Thymus (tissue), 11 donors: ENCODE measurements at regions not wholly inside any gene's neighbourhood (a gene's known extent, or its start where the extent isn't known, plus 50 kb on each side); places are given as distances from the start of the nearest gene placed in this dataset.

Experiments used
- DNase-seq, 9 donors: peaks; one replicate each; pipeline ENCODE4 v3.0.0-alpha.2; 2013; ENCODE audit warnings: low spot score in 9 of 9, low read depth in 6 of 9, missing footprints in 1 of 9
- H3K27ac ChIP-seq, 2 donors: one replicate each; pipeline ENCODE4 v1.5.1; 2013; ENCODE audit warnings: control low read depth in 1 of 2, low read depth in 1 of 2, low read length in 1 of 2, mild to moderate bottlenecking in 1 of 2, moderate library complexity in 1 of 2
- H3K27me3 ChIP-seq, 2 donors: one replicate each; pipeline ENCODE4 v1.5.1; 2013; ENCODE audit warnings: low read length in 1 of 2; ENCODE audit not compliant: control insufficient read depth in 2 of 2, insufficient read depth in 1 of 2
- H3K36me3 ChIP-seq, 2 donors: one replicate each; pipeline ENCODE4 v1.5.1; 2013; ENCODE audit warnings: low read length in 1 of 2, mild to moderate bottlenecking in 1 of 2, moderate library complexity in 1 of 2; ENCODE audit not compliant: control insufficient read depth in 2 of 2, insufficient read depth in 2 of 2
- H3K4me1 ChIP-seq, 2 donors: one replicate each; pipeline ENCODE4 v1.5.1; 2013; ENCODE audit warnings: low read length in 2 of 2; ENCODE audit not compliant: control insufficient read depth in 2 of 2, insufficient read depth in 2 of 2
- H3K4me3 ChIP-seq, 2 donors: one replicate each; pipeline ENCODE4 v1.5.1; 2013; ENCODE audit warnings: low read length in 2 of 2, control low read depth in 1 of 2, mild to moderate bottlenecking in 1 of 2
- H3K9me3 ChIP-seq, 2 donors: one replicate each; pipeline ENCODE4 v1.5.1; 2013; ENCODE audit warnings: low read length in 1 of 2, mild to moderate bottlenecking in 1 of 2; ENCODE audit not compliant: control insufficient read depth in 2 of 2, insufficient read depth in 1 of 2
- WGBS: extraction: QIAGEN DNeasy Blood & Tissue Kit; methylation state at CpG from one replicate; pipeline ENCODE4 v1.1.7; 2013; 5-methylcytosine and 5-hydroxymethylcytosine counted together
- donor health status: healthy.

DNA sequence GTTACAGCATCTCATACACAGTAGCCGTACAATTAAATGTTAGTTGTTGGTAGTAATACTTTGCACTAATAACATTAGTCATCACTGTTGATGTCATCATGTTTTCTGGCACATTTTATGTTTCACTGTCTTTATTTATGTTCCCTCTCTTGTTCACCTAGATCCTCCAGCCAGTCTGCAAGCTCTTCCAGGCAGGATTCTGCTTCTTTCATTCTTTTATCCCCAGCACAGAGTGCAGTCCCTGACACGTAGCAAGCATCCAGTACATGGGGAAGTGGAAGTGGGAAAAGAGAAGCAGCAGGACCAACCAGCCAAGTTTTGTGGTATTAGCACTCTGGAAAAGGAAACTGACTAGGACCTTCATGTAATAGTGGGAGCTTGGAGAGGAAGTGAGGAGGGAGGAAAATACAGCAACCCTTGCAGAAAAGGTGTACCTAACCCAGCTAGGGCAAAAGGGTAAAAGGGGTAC, 89.7 kb upstream of the SLC44A1 start:
- 89% methylated on average over 2 of the region's 2 CpGs for WGBS
- DNase-seq: peak in 1 of 9 donors; percentile 25
- H3K4me3 ChIP-seq: no peak overlapping the region
- no peaks in the 10 kb centered on the region for H3K9me3 ChIP-seq
- no peak overlapping the region for H3K27ac ChIP-seq
- H3K27me3 ChIP-seq: no peaks in the 10 kb centered on the region
- peaks cover 3 to 15% of the 10 kb centered on the region in 2 donors for H3K4me1 ChIP-seq
- no peaks in the 10 kb centered on the region for H3K36me3 ChIP-seq

- H3K27ac ChIP-seq: no peak overlapping the region
- 15% methylated on average over 4 of the region's 4 CpGs for WGBS
- DNase-seq: peak in 7 of 9 donors; percentile 21 to 72 (median 28)
Observed at GRCh38 chr9:105157171-105157583, 87.3 kb upstream of the SLC44A1 start.

DNA sequence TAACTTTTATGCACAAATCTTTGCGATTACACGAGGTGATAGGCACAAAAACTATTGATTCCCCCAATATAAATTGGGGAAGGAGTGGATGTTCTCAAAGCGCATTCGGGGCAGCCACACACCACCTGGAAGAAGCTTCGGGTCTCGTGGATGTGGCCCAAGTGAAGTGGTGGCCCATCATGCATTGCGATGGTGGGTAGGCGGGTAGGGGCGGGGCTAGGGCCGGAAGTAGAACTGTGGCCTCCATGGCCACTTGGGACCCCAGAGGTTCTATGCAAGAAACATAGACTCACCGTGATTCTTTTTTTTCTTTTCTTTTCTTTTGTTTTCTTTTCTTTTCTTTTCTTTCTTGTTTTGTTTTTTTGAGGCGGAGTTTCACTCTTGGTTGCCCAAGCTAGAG, 86.4 kb upstream of the SLC44A1 start:
- no peak overlapping the region for H3K27ac ChIP-seq
- no peaks in the 10 kb centered on the region for H3K36me3 ChIP-seq
- WGBS: 96% methylated on average over 12 of the region's 12 CpGs
- peaks cover 3 to 15% of the 10 kb centered on the region in 2 donors for H3K4me1 ChIP-seq
- H3K27me3 ChIP-seq: no peaks in the 10 kb centered on the region
- DNase-seq: no peak
- H3K4me3 ChIP-seq: no peak overlapping the region
- H3K9me3 ChIP-seq: no peaks in the 10 kb centered on the region

More at GRCh38 chr9:105157171-105157583, 87.3 kb upstream of the SLC44A1 start:
- no peaks in the 10 kb centered on the region for H3K27me3 ChIP-seq
- H3K36me3 ChIP-seq: no peaks in the 10 kb centered on the region
- H3K4me3 ChIP-seq: no peak overlapping the region
- peaks cover 3 to 15% of the 10 kb centered on the region in 2 donors for H3K4me1 ChIP-seq
- H3K9me3 ChIP-seq: no peaks in the 10 kb centered on the region

DNA sequence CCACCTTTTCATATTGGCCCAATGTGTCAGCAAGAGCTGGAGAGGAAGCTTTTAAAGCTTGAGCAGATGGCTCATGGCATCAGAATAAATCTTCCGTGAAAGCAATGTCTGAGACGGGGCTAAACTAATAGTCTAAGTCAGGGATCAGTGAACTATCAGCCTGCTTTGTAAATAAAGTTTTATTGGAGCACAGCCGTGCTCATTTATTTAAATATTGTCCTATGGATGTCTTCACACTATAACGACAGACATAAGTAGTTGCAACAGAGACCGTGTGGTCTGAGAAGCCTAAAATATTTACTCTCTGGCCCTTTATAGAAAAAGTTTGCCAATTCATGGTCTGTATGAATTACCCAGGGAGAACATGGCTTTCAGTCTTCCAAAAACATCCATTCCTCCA, 85.6 kb upstream of the SLC44A1 start:
- Histone ChIP-seq H3K36me3 (no peaks in the 10 kb centered on the region), H3K4me1 (peaks cover 3 to 15% of the 10 kb centered on the region in 2 donors), H3K4me3 (no peak overlapping the region), H3K9me3 (no peaks in the 10 kb centered on the region), H3K27ac (no peak overlapping the region), H3K27me3 (no peaks in the 10 kb centered on the region)
- 94% methylated on average over 5 of the region's 5 CpGs for WGBS
- no peak for DNase-seq

GRCh38 chr9:105168870-105169319, 75.6 kb upstream of the SLC44A1 start:
- Histone ChIP-seq H3K4me3 (no peak overlapping the region), H3K27ac (no peak overlapping the region), H3K27me3 (no peaks in the 10 kb centered on the region), H3K9me3 (no peaks in the 10 kb centered on the region), H3K36me3 (no peaks in the 10 kb centered on the region), H3K4me1 (no peaks in the 10 kb centered on the region)
- DNase-seq: no peak
- 93% methylated on average over 3 of the region's 3 CpGs for WGBS

DNA sequence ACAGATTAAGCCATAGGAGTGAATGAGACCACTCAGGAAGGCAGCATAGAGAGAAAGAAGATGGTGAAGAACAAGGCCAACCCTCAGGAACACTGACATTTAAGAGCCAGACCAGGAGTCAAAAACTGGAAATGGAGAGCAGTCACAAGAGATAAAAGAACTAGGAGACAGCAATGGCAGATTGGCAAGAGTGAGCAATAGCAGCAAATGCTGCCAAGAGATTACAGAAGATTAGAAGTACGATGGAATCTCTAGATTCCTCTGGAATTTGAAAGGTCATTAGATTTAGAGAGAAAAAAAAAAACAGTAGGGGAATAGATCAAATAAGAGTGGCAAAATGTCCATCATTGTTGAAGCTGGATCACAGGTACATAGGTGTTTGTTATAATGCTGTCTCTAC, 73.4 kb upstream of the SLC44A1 start:
- DNase-seq: no peak
- Histone ChIP-seq H3K36me3 (no peaks in the 10 kb centered on the region), H3K27ac (no peak overlapping the region), H3K27me3 (no peaks in the 10 kb centered on the region), H3K4me1 (no peaks in the 10 kb centered on the region), H3K4me3 (no peak overlapping the region), H3K9me3 (no peaks in the 10 kb centered on the region)
- WGBS: 95% methylated on average over 1 of the region's 1 CpG

- no peak overlapping the region for H3K27ac ChIP-seq
- H3K4me1 ChIP-seq: no peaks in the 10 kb centered on the region
- 99% methylated on average over 3 of the region's 3 CpGs for WGBS
- no peaks in the 10 kb centered on the region for H3K27me3 ChIP-seq
- no peak overlapping the region for H3K4me3 ChIP-seq
- no peaks in the 10 kb centered on the region for H3K9me3 ChIP-seq
- H3K36me3 ChIP-seq: no peaks in the 10 kb centered on the region
- DNase-seq: no peak
Observed at GRCh38 chr9:105171589-105171988, 72.9 kb upstream of the SLC44A1 start.

DNA sequence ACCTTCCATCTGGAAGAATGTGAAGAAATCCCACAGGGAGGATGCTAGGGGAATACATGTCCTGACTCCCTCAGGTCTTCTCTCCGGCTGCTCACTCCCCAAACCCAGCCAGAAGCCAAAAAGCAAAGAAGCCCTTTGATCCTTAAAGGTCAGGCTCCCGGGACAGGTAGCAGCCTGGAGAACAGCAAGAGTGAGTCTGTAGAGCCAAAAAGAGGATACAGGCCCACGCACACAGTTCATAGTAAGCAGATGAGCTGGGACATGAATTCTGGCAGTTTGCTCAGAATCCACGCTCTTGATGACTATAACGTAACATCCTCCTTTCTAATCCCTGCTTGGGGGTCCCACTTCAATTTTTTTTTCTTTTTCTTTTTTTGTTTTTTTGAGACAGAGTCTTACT, 72.0 kb upstream of the SLC44A1 start:
- 93% methylated on average over 5 of the region's 5 CpGs for WGBS
- no peaks in the 10 kb centered on the region for H3K36me3 ChIP-seq
- H3K9me3 ChIP-seq: no peaks in the 10 kb centered on the region
- no peak overlapping the region for H3K27ac ChIP-seq
- H3K4me1 ChIP-seq: no peaks in the 10 kb centered on the region
- no peak overlapping the region for H3K4me3 ChIP-seq
- no peaks in the 10 kb centered on the region for H3K27me3 ChIP-seq
- no peak for DNase-seq

- Histone ChIP-seq H3K36me3 (no peaks in the 10 kb centered on the region), H3K27ac (no peak overlapping the region), H3K4me1 (no peaks in the 10 kb centered on the region), H3K9me3 (no peaks in the 10 kb centered on the region), H3K4me3 (no peak overlapping the region), H3K27me3 (no peaks in the 10 kb centered on the region)
- 97% methylated on average over 4 of the region's 4 CpGs for WGBS
- no peak for DNase-seq
Observed at GRCh38 chr9:105173306-105173705, 71.1 kb upstream of the SLC44A1 start.

DNA sequence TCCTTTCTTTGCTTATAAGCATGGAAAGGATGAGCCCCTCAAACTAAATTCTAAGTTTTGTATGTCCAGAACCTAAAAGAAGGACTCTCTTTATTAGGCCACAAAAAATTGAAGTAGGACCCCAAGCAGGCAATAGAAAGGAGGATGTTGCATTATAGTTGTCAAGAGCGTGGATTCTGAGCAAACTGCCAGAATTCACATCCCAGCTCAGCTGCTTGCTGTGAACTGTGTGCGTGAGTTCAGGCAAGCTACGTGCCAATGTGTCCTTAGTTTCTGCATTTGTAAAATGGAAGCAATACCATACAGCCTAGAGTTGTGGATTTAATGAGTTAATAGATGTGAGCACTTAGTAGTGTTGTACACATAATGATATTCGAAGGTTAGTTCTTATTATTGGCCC, 70.6 kb upstream of the SLC44A1 start:
- Histone ChIP-seq H3K36me3 (no peaks in the 10 kb centered on the region), H3K27ac (no peak overlapping the region), H3K4me1 (no peaks in the 10 kb centered on the region), H3K4me3 (no peak overlapping the region), H3K27me3 (no peaks in the 10 kb centered on the region), H3K9me3 (no peaks in the 10 kb centered on the region)
- DNase-seq: no peak
- 96% methylated on average over 4 of the region's 4 CpGs for WGBS
